GM13977 (cell line): ENCODE measurements at regions not wholly inside any gene's neighbourhood (a gene's known extent, or its start where the extent isn't known, plus 50 kb on each side); places are given as distances from the start of the nearest gene placed in this dataset.

ENCODE experiments used
- DNase-seq: peaks from one replicate; pipeline ENCODE4 v3.0.0; 2012; ENCODE audit warnings: low spot score
- CTCF ChIP-seq: IDR thresholded peaks from 2 replicates; pipeline ENCODE4 v1.5.1; 2012; ENCODE audit warnings: mild to moderate bottlenecking, control low read depth; ENCODE audit not compliant: insufficient read depth; ENCODE audit errors: extremely low read depth, missing control alignments
- in situ Hi-C: fragments of 300-500 bp; cut with MboI; formaldehyde crosslinking; loops from one replicate; pipeline ENCODE4 v1.12.0; 2022; ENCODE audit warnings: low sequenced_read_pairs, low pct_unique_long_range_greater_than_20kb, mixed read lengths, inconsistent platforms; ENCODE audit not compliant: unreplicated experiment

DNA sequence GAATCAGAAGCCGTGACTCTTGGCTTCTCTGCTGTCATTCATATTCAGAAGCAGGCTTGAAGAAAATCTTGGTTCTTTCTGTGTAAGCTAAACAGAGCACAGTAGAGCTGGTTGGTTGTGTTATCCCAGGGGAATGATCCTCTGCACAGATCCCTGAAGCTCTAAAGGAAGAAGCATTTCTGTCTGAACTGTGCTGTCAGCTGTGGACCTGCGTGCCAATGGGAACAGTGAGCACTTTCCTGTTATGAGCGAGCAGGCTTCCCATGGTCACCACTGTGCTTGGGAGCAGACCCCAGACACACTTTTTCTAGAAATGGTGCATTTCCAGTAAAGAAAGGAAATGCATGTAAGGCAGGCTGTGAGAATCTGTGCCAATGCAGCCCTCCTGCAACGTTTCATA lies 490.2 kb downstream of the EPM2A start:
- TF ChIP-seq CTCF, result no peak
- DNase-seq, result no peak
- in situ Hi-C loops, result no loop called here

DNA sequence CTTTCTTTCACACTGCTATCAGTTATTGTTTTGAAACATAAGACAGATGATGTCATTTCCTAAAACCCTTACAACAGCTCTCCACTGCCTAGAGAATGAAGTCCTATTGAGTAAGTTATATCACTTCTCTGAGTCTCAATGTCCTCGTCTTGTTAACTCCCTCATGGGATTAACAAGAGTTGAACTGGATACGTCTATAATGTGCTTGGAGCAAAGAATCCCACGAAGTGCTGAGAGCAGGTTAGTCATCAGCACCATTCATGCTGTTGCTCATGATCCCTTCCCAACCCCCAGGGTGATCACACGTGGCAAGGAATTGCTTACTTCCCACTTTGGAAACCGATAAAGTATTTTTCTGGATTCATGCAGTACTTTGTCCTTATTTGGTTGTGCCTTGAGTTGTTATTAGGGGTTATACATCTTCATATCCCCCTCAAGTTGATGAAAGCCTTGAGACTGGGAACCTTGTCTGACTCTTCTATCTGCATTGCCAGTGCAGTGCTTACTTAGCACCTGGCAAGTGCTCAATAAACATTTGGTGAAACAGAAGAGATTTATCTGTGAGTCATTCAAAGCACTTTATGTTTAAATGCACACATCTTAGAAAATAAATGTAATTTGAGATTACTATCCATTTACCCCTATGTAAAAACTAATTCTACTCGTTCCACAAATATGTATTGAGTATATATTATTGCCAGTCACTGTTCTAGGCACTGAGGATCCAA lies 487.5 kb downstream of the EPM2A start:
- no peak for TF ChIP-seq CTCF
- no peak for DNase-seq
- in situ Hi-C loops, result no loop called here

GRCh38 chr6:145250436-145250835 lies 484.9 kb downstream of the EPM2A start:
- in situ Hi-C loops, result no loop called here
- TF ChIP-seq CTCF, result no peak
- no peak for DNase-seq

GRCh38 chr6:145252737-145253136 lies 482.6 kb downstream of the EPM2A start:
- in situ Hi-C loops, result no loop called here
- TF ChIP-seq CTCF, result no peak
- no peak for DNase-seq

GRCh38 chr6:145254649-145255401 lies 480.5 kb downstream of the EPM2A start:
- no peak for DNase-seq
- no peak for TF ChIP-seq CTCF
- in situ Hi-C loops, result no loop called here

- TF ChIP-seq CTCF, result no peak
- no peak for DNase-seq
- in situ Hi-C loops, result no loop called here
These were observed 477.6 kb downstream of the EPM2A start for GRCh38 chr6:145257704-145258103.
